GM19452 (cell line): ENCODE measurements at regions not wholly inside any gene's neighbourhood (a gene's known extent, or its start where the extent isn't known, plus 50 kb on each side); places are given as distances from the start of the nearest gene placed in this dataset.

Source experiments
- ATAC-seq: cut with Tn5 transposase; IDR thresholded peaks from one replicate; pipeline ENCODE4 v1.9.1; 2021; ENCODE audit not compliant: unreplicated experiment

DNA sequence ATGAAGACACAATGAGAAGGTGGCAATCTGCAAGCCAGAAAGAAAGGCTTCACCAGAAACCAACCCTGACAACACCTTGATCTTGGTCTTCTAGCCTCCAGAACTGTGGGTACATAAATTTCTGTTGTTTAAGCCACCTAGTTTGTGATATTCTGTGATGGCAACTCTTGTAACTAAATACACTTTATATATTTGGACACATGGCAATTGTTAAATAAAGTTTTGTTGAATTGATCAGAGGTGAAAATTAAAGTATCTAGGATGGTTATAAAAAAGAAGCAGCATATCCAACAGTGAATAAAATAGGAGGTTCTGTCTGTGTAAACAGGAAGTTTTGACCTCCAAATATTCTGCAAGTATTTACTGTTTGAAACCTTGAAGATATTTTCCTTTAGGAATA, 516.3 kb downstream of the SOX5 start:
- no peak for ATAC-seq

DNA sequence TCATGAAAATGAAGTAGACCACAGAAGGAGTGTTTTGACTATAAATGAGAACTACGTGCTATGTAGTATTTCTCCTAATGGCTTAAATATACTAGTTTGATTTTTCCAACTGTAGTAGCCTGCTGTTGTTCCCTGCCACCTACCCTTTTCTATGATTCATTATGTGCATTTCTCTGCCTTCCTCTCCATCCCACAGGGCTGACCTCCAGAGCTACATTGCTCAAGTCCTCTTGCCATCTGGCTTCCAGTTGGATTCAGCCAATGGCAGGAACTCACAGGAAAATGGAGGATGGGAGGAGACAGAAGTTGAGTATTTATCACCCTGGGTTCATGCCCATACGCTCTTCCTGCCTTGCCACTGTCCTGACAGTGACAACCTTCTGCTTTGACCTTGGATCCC, 515.3 kb downstream of the SOX5 start:
- no peak for ATAC-seq

DNA sequence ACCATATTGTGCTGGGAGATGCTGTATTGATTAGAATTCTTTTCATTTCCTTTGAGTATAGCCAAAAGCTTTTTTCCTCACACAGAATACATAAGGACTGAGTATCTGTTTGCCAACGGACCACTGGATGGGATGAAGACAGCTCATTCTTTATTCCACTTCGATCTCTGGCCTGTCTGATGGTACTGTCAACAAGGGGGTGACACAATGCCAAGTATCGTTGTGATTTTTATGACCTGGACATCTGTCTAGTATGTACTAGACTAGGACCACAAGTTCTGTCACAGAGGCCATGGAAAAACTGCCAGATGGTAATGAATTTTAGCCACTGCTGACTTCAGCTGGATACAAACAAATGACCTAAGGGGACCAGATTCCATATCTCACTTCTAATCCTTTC, 502.7 kb downstream of the SOX5 start:
- ATAC-seq: no peak

DNA sequence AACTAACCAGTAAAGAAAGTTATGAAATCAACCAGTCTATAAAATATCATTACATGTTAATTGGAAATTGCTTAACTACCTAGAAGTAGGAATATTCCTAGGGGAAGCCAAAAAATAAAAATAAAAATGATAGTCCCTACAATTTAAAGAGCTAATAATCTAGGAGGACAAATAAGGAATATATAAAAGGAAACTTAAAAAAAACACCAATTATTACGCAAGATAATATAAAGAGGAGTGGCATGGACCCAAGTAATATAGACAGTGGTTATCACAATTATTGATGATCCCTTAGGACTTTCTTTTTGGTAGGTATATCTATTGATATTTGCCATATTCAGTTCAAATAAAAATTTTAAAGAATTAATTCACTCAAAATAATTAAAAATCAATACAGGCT, 498.7 kb downstream of the SOX5 start:
- no peak for ATAC-seq

DNA sequence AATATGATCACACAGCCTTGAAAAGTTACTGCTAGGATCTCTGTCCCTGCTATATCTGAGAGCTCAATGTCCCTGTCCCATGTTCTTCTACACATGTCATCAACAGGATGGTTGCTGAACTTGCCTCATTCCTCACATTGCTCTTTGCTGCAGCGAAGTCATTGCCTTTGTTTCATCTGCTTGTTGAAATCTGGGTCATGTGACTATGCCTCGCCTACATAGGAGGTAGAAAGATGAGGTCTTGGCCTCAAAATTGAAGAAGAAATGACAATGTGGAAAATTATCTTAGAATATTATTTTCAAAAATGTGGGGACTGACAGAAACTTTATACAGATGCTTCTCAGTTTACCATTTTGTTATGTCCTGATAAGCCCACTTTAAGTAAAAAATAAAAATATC, 494.2 kb downstream of the SOX5 start:
- ATAC-seq: no peak

DNA sequence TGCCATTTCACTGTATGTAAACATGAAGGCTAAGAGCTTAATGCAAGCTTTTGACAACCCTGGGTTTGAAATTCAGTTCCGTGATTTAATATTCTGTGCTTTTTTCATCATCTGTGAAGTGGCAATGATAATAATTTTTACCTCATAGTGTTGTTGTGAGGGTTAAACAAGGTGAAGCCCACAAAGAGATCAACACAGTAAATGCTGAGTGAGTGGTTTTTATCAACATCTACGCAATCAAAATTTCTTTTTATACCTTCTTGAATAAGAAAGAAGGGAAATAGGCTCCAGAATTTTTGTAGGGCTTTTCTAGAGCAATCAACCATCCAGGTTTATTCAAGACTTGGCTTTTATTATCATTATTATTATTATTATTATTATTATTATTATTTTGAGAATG, 490.8 kb downstream of the SOX5 start:
- no peak for ATAC-seq

DNA sequence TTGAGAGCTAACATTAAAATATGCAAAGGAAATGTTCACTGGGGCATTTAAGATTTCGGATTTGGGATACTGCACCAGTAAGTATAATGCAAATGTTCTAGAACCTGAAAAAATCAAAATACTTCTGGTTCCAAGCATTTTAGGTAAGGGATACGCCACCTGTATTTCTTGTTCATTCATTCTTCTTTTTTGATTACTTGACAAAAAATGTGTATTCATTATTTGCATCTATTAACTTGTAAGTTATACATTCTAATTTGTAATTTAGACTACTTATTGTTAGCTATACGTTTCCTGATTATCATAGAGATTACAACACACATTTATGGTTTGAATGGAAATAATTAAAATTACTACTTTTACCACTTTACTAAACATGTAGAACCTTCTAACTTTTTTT, 486.9 kb downstream of the SOX5 start:
- ATAC-seq: no peak

DNA sequence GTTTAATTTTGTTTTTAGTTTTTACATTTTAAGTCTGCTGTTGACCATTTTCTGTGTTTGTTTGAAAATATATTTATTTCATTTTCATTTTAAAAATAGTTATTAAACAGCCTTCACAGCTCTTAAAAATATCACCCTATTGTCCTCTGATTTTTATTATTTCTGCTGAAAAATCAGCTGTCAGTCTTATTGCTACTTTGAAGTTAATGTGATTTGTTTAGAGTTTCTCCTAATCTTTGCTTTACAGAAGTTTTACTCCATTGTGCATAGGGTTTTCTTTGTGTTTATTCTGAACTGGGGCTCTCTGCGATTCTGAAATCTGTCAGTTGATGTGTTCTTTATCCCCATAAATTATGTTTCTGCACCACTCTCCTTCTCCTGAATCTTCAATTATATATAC, 486.3 kb downstream of the SOX5 start:
- no peak for ATAC-seq

DNA sequence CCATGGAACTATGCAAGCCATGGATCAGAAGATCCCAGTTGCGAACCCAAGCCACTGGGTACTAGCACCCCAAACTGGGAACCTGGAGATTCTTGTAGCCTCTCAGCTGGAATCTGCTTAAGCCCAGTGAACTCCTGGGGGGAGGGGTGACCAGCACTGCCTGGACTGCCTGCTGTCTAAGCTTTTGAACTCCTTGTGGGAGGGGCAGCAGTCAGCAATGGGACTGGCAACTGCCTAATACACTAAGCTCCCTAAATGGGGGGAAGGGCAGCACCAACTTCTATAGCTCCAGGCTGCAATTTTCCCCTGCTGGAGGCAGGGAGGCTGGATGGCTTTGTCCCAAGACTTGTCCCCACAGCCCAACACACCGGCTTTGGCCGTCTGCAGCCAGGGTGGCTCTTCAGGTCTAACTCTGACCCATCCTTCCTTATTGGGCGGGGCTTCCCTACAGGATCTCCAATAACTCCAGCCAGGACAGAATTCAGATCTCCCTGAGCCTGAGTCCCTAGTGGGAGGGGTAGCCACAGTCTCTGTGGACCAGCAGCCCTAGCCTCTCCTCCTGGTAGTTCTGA, 485.1 kb downstream of the SOX5 start:
- no peak for ATAC-seq

DNA sequence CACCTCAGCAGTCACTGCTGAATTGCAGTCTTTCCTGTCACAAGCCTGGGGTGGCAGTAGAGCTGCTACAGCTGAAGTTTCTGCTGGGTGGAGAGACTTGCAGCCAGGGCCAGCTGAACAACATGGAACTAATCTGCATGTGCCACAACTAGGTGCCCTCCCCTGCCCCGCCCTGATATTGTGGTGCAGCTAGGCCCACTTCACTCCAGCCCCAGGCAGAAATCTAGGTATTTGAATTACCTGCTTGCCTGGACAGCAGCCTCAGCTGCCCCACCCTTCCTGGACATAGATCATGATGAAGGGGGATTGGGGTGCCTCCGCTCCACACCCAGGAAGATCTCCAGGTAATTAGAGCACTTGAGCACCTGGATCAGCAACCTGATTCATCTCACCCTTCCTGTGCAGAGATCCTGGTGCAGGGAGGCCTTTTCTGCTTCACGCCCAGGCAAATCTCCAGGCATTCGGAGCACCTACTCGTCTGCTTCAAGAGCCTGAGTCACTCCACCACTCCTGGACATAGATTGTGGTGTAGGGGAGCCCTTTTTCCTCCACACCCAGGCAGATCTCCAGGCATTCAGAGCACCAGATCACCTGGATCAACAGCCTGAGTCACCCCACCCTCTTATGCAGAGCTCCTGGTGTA, 477.0 kb downstream of the SOX5 start:
- no peak for ATAC-seq

DNA sequence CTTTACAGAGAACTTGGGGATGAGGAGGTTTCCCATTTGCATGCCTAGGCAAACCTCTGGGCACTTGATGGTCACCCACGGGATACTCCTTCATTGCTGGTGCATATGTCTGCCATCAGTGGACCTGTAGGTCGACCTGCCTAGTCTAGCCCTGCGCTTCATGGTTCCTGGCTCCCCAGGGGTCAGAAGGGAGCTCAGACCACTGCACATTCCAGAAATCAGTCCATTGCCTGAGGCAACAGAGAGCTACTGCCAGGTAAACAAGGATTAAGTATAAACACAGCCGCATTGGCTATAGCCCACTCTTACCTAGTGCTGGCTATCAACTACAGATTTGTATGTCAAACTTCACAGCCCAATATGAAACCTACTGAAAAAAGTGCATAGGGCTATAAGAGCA, 476.4 kb downstream of the SOX5 start:
- no peak for ATAC-seq

DNA sequence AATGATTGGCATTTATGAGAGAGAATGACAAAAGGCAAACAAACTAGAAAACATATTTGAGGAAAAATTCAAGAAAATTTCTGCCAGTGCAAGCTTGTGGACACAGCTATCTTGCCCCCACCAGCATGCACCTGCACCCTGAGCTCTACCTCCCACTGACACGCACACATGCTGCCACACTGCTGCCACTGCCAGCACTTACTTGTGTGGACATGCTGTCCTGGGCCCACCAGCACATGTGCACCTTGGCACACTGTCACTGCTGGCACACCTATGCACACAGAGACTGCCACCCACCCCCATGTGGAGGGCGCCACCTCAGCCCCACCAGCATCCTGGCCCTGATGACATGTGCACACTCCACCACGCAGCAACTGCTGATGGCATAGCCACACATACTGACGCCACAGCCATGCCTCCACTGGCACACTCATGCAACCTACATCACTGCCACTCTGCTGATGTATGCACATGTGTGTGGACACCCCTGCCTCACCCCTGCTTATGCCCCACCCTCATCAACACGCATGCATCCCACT, 475.0 kb downstream of the SOX5 start:
- no peak for ATAC-seq
